ENCODE measurements at regions not wholly inside any gene's neighbourhood (a gene's known extent, or its start where the extent isn't known, plus 50 kb on each side); places are given as distances from the start of the nearest gene placed in this dataset.

- Histone ChIP-seq H3K9me3 (replicated peaks; ENCODE audit: low read length) (no peaks in the 10 kb centered on the region), H3K4me2 (ENCODE audit: low read length) (no peak overlapping the region), H3K9ac (ENCODE audit: low read depth, low read length) (no peak overlapping the region), H3K36me3 (ENCODE audit: insufficient read depth, low read length) (no peaks in the 10 kb centered on the region), H3K4me1 (ENCODE audit: control insufficient read depth, insufficient read depth, low read length) (no peaks in the 10 kb centered on the region), H3K4me3 (ENCODE audit: low read length) (no peak overlapping the region), H3K27me3 (ENCODE audit: control insufficient read depth, insufficient read depth, low read length) (no peaks in the 10 kb centered on the region)
These were observed 1176.1 kb downstream of the CDH11 start for GRCh38 chr16:63945806-63946205.

GRCh38 chr16:63943566-63943965 is 1178.3 kb downstream of the CDH11 start:
- Histone ChIP-seq H3K27me3 (ENCODE audit: control insufficient read depth, insufficient read depth, low read length) (no peaks in the 10 kb centered on the region), H3K4me1 (ENCODE audit: control insufficient read depth, insufficient read depth, low read length) (no peaks in the 10 kb centered on the region), H3K4me3 (ENCODE audit: low read length) (no peak overlapping the region), H3K9me3 (replicated peaks; ENCODE audit: low read length) (no peaks in the 10 kb centered on the region), H3K9ac (ENCODE audit: low read depth, low read length) (no peak overlapping the region), H3K36me3 (ENCODE audit: insufficient read depth, low read length) (no peaks in the 10 kb centered on the region), H3K4me2 (ENCODE audit: low read length) (no peak overlapping the region)

DNA sequence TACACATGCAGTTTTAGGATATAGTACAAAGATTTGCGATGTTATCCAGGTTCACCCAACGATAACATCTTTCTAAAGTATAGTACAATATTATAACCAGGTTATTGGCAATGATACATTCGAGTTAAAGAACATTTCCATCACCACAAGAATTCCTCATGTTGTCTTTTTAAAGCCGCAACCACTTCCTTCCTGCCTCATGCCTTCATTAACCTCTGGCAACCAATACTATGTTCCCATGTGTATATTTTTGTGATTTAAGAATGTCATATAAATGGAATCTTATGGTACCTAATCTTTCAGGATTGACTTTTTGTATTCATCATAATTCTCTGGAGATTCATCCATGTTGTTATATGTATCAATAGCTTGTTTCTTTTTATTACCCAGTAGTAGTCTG is 1183.2 kb downstream of the CDH11 start:
- H3K4me2 ChIP-seq (ENCODE audit: low read length): no peak overlapping the region
- no peak overlapping the region for H3K9ac ChIP-seq (ENCODE audit: low read depth, low read length)
- no peaks in the 10 kb centered on the region for H3K27me3 ChIP-seq (ENCODE audit: control insufficient read depth, insufficient read depth, low read length)
- no peak overlapping the region for H3K4me3 ChIP-seq (ENCODE audit: low read length)
- no peaks in the 10 kb centered on the region for H3K9me3 ChIP-seq (replicated peaks; ENCODE audit: low read length)
- no peaks in the 10 kb centered on the region for H3K4me1 ChIP-seq (ENCODE audit: control insufficient read depth, insufficient read depth, low read length)
- H3K36me3 ChIP-seq (ENCODE audit: insufficient read depth, low read length): no peaks in the 10 kb centered on the region

GRCh38 chr16:63933841-63934240 is 1188.0 kb downstream of the CDH11 start:
- Histone ChIP-seq H3K4me3 (ENCODE audit: low read length) (no peak overlapping the region), H3K9ac (ENCODE audit: low read depth, low read length) (no peak overlapping the region), H3K36me3 (ENCODE audit: insufficient read depth, low read length) (no peaks in the 10 kb centered on the region), H3K4me1 (ENCODE audit: control insufficient read depth, insufficient read depth, low read length) (no peaks in the 10 kb centered on the region), H3K4me2 (ENCODE audit: low read length) (no peak overlapping the region), H3K27me3 (ENCODE audit: control insufficient read depth, insufficient read depth, low read length) (no peaks in the 10 kb centered on the region), H3K9me3 (replicated peaks; ENCODE audit: low read length) (no peaks in the 10 kb centered on the region)

GRCh38 chr16:63928421-63928820 is 1193.4 kb downstream of the CDH11 start:
- Histone ChIP-seq H3K4me1 (ENCODE audit: control insufficient read depth, insufficient read depth, low read length) (no peaks in the 10 kb centered on the region), H3K27me3 (ENCODE audit: control insufficient read depth, insufficient read depth, low read length) (no peaks in the 10 kb centered on the region), H3K4me3 (ENCODE audit: low read length) (no peak overlapping the region), H3K9ac (ENCODE audit: low read depth, low read length) (no peak overlapping the region), H3K4me2 (ENCODE audit: low read length) (no peak overlapping the region), H3K9me3 (replicated peaks; ENCODE audit: low read length) (no peaks in the 10 kb centered on the region), H3K36me3 (ENCODE audit: insufficient read depth, low read length) (no peaks in the 10 kb centered on the region)

DNA sequence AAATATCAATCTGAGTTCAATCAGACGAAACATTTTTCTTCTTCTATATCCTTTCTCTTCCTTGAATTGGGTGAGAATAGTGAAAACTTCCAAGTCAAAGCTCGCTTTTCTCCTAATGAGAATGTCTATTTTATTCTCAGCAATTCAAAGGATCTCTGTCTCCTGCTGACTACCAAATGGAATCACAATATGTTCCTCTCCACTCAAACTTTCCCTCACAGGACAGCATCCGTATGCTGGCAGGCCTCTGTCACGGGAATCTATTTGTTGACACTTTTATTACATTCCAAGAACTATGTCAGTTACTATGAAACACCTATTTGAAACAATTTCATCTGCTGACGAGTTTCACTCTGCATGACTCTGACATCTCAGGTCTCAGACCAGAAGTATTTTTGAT is 1196.6 kb downstream of the CDH11 start:
- H3K27me3 ChIP-seq (ENCODE audit: control insufficient read depth, insufficient read depth, low read length): no peaks in the 10 kb centered on the region
- no peaks in the 10 kb centered on the region for H3K9me3 ChIP-seq (replicated peaks; ENCODE audit: low read length)
- H3K4me2 ChIP-seq (ENCODE audit: low read length): no peak overlapping the region
- no peak overlapping the region for H3K4me3 ChIP-seq (ENCODE audit: low read length)
- no peaks in the 10 kb centered on the region for H3K36me3 ChIP-seq (ENCODE audit: insufficient read depth, low read length)
- H3K9ac ChIP-seq (ENCODE audit: low read depth, low read length): no peak overlapping the region
- no peaks in the 10 kb centered on the region for H3K4me1 ChIP-seq (ENCODE audit: control insufficient read depth, insufficient read depth, low read length)

GRCh38 chr16:63922560-63922959 is 1199.3 kb downstream of the CDH11 start:
- Histone ChIP-seq H3K36me3 (ENCODE audit: insufficient read depth, low read length) (no peaks in the 10 kb centered on the region), H3K4me3 (ENCODE audit: low read length) (no peak overlapping the region), H3K4me2 (ENCODE audit: low read length) (no peak overlapping the region), H3K27me3 (ENCODE audit: control insufficient read depth, insufficient read depth, low read length) (no peaks in the 10 kb centered on the region), H3K9me3 (replicated peaks; ENCODE audit: low read length) (no peaks in the 10 kb centered on the region), H3K9ac (ENCODE audit: low read depth, low read length) (no peak overlapping the region), H3K4me1 (ENCODE audit: control insufficient read depth, insufficient read depth, low read length) (no peaks in the 10 kb centered on the region)

DNA sequence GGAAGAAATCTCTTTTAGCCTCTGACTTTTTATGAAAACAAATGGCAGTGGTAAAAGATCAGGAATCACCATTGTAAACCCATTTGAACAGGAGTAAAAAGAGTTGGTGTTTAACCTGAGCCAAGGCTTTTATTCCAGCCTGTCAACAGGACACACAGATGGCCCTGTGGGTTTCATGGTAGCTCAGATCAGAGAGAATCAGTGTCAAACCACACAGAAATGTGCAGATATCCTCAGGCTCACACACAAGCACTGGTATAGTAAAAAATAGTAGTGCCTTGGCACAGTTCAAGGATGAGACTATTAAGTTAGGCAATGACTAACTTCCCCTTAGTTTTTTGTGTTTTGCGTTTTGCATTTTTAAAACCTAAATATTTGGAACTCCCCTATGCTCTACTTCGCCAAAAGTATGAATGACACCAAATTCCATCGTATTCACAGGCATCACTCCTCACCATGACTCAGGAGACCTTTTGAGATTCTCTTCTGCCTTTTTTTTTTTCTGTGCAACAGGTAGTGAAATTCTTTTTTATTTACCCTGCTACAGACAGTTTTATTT is 1200.0 kb downstream of the CDH11 start:
- no peaks in the 10 kb centered on the region for H3K9me3 ChIP-seq (replicated peaks; ENCODE audit: low read length)
- no peaks in the 10 kb centered on the region for H3K4me1 ChIP-seq (ENCODE audit: control insufficient read depth, insufficient read depth, low read length)
- H3K9ac ChIP-seq (ENCODE audit: low read depth, low read length): no peak overlapping the region
- H3K4me3 ChIP-seq (ENCODE audit: low read length): no peak overlapping the region
- no peaks in the 10 kb centered on the region for H3K36me3 ChIP-seq (ENCODE audit: insufficient read depth, low read length)
- H3K27me3 ChIP-seq (ENCODE audit: control insufficient read depth, insufficient read depth, low read length): no peaks in the 10 kb centered on the region
- no peak overlapping the region for H3K4me2 ChIP-seq (ENCODE audit: low read length)

GRCh38 chr16:63913290-63913689 is 1208.6 kb downstream of the CDH11 start:
- H3K27me3 ChIP-seq (ENCODE audit: control insufficient read depth, insufficient read depth, low read length): no peaks in the 10 kb centered on the region
- H3K9ac ChIP-seq (ENCODE audit: low read depth, low read length): no peak overlapping the region
- H3K36me3 ChIP-seq (ENCODE audit: insufficient read depth, low read length): no peaks in the 10 kb centered on the region
- no peak overlapping the region for H3K4me3 ChIP-seq (ENCODE audit: low read length)
- no peaks in the 10 kb centered on the region for H3K9me3 ChIP-seq (replicated peaks; ENCODE audit: low read length)
- no peaks in the 10 kb centered on the region for H3K4me1 ChIP-seq (ENCODE audit: control insufficient read depth, insufficient read depth, low read length)
- H3K4me2 ChIP-seq (ENCODE audit: low read length): no peak overlapping the region

GRCh38 chr16:63907251-63907650 is 1214.6 kb downstream of the CDH11 start:
- no peak overlapping the region for H3K9ac ChIP-seq (ENCODE audit: low read depth, low read length)
- H3K27me3 ChIP-seq (ENCODE audit: control insufficient read depth, insufficient read depth, low read length): no peaks in the 10 kb centered on the region
- H3K4me1 ChIP-seq (ENCODE audit: control insufficient read depth, insufficient read depth, low read length): no peaks in the 10 kb centered on the region
- no peaks in the 10 kb centered on the region for H3K36me3 ChIP-seq (ENCODE audit: insufficient read depth, low read length)
- no peaks in the 10 kb centered on the region for H3K9me3 ChIP-seq (replicated peaks; ENCODE audit: low read length)
- no peak overlapping the region for H3K4me2 ChIP-seq (ENCODE audit: low read length)
- no peak overlapping the region for H3K4me3 ChIP-seq (ENCODE audit: low read length)

GRCh38 chr16:63904930-63905329 is 1216.9 kb downstream of the CDH11 start:
- Histone ChIP-seq H3K4me2 (ENCODE audit: low read length) (no peak overlapping the region), H3K36me3 (ENCODE audit: insufficient read depth, low read length) (no peaks in the 10 kb centered on the region), H3K27me3 (ENCODE audit: control insufficient read depth, insufficient read depth, low read length) (no peaks in the 10 kb centered on the region), H3K4me1 (ENCODE audit: control insufficient read depth, insufficient read depth, low read length) (no peaks in the 10 kb centered on the region), H3K9me3 (replicated peaks; ENCODE audit: low read length) (no peaks in the 10 kb centered on the region), H3K4me3 (ENCODE audit: low read length) (no peak overlapping the region), H3K9ac (ENCODE audit: low read depth, low read length) (no peak overlapping the region)

- Histone ChIP-seq H3K36me3 (ENCODE audit: insufficient read depth, low read length) (no peaks in the 10 kb centered on the region), H3K27me3 (ENCODE audit: control insufficient read depth, insufficient read depth, low read length) (no peaks in the 10 kb centered on the region), H3K4me3 (ENCODE audit: low read length) (no peak overlapping the region), H3K9ac (ENCODE audit: low read depth, low read length) (no peak overlapping the region), H3K4me1 (ENCODE audit: control insufficient read depth, insufficient read depth, low read length) (no peaks in the 10 kb centered on the region), H3K4me2 (ENCODE audit: low read length) (no peak overlapping the region), H3K9me3 (replicated peaks; ENCODE audit: low read length) (no peaks in the 10 kb centered on the region)
These were observed 1217.7 kb downstream of the CDH11 start for GRCh38 chr16:63904182-63904581.
